NCI-H2107 treated with DMSO at 0.1 percent for 48 hours (cell line): ENCODE measurements at regions not wholly inside any gene's neighbourhood (a gene's known extent, or its start where the extent isn't known, plus 50 kb on each side); places are given as distances from the start of the nearest gene placed in this dataset.

Experiments
- DNase-seq: peaks from one replicate; lab custom pipeline; 2025; ENCODE audit not compliant: unreplicated experiment; lab: John Stamatoyannopoulos, UW

GRCh38 chr7:109121599-109122300 is 552.1 kb downstream of the DNAJB9 start:
- no peak for DNase-seq

- no peak for DNase-seq
Measured at GRCh38 chr7:109125001-109125400, 555.3 kb downstream of the DNAJB9 start.

- no peak for DNase-seq
Measured at GRCh38 chr7:109126404-109127050, 556.9 kb downstream of the DNAJB9 start.

DNA sequence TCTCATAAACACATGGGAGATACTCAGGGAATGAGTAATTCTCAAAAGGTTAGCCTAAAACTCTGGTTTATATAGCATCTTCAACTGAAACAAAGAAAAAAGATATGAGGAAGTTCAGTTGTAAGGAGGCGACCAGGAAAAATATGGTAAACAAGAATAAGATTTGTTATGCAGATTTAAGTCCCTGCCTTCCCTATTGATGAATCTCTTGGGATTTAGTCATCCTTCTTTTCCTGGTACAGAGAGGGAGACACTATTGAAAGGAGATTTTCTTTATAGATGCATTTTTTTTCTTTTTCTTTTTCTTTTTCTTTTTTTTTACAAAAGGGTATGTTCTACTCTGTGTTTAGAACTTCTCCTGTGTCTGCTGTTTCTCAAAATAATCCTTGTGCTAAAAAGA is 557.5 kb downstream of the DNAJB9 start:
- DNase-seq = no peak

- no peak for DNase-seq
Measured at GRCh38 chr7:109131141-109131540, 561.5 kb downstream of the DNAJB9 start.

- DNase-seq = no peak
Measured at GRCh38 chr7:109136893-109137292, 567.2 kb downstream of the DNAJB9 start.

- DNase-seq = no peak
Measured at GRCh38 chr7:109154748-109155147, 585.1 kb downstream of the DNAJB9 start.

GRCh38 chr7:109158246-109158645 is 588.6 kb downstream of the DNAJB9 start:
- no peak for DNase-seq

DNA sequence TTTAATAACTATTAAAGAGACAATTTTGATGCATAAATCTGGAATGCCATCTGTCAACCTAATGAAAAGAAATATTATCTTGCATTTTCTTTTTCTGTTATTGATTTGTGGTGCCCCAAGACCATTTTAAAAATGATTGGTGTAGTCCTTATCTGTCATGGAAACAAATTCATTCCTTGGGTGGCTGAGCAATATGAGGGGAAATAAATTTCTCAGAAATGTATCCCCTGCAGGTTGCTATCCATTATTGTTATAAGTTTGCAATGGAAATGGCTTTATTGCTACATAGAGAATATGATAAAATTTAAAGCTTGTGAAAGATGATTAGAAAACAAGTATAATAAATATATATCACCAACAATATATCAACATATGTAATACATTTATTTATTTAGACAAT is 607.0 kb downstream of the DNAJB9 start:
- no peak for DNase-seq

DNA sequence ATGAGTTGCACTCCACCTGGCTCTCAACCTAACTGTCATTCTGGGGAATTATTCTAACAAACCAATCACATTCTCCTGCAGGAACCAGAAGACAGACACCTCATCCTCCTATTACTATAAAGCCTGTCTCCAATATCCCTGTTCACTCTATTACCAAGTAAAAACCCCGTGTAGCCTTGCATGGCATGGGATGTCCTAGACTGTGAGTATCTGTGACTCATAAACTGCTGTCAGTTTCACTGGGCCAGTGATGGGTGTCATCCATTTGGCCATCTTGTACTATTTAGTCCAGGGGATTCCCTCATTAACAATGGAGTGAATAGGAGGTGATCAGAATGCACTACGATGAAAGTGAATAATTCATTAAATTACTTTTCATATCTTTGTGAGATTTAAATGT is 608.7 kb downstream of the DNAJB9 start:
- DNase-seq = no peak

- DNase-seq = no peak
Measured at GRCh38 chr7:109179601-109180000, 609.9 kb downstream of the DNAJB9 start.

GRCh38 chr7:109190766-109191398 is 621.2 kb downstream of the DNAJB9 start:
- DNase-seq = no peak

DNA sequence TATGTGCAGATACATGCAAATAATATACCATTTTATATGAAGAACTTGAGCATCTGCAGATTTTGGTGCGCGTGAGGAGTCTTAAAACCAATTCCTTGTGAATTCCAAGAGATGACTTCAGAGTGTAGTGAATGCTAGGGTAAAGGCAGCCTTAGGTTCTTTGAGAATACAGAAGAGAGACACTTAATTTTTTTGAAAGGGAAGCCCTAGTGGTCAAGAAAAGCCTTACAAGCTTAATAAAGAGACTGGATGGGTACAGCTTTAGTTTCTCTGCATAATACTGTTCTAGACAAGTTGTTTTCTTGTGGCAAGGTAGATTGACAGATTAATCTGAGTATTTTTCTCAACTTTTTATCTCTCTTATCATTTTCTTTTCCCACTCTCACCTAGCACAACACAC is 636.5 kb downstream of the DNAJB9 start:
- no peak for DNase-seq

GRCh38 chr7:109213081-109213480 is 643.4 kb downstream of the DNAJB9 start:
- DNase-seq = no peak

GRCh38 chr7:109215341-109215740 is 645.7 kb downstream of the DNAJB9 start:
- no peak for DNase-seq

DNA sequence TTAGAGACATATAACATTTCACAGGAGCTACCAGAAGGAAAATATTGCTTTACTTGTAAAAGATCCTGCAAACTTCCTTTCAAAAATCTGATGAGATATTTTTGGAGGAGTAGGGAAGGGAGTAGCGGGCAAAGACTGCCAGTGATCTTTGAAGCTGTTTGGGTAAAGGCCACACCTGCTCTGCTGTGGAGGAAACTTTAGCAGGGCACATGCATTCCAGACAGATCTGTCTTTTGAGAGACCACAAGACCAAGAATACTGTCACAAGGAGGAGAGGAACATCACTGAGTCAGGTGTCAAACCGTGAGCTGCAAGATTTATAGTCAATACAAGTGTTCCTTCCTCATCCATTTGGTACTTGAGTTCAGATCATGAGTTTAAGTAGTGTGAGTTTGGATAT is 654.4 kb downstream of the DNAJB9 start:
- no peak for DNase-seq

DNA sequence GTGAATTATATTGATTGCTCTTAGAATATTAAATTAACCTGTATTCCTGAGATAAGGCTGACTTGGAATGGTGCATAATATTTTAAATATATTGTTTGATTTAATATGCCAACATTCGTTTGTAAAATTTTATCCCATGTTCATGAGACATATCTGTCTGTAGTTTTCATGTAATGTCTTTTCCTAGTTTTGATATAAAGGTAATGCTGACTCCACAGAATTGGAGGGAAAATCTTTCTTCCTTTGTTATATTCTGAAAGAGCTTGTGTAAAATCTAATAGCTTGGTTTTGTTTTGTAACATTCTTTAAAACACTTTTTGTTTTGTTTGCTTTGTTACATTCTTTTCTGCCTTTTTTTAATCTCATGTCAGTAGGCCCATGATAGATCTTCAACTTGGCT is 657.0 kb downstream of the DNAJB9 start:
- DNase-seq = no peak

GRCh38 chr7:109235316-109235715 is 665.6 kb downstream of the DNAJB9 start:
- no peak for DNase-seq

GRCh38 chr7:109246330-109247077 is 676.8 kb downstream of the DNAJB9 start:
- DNase-seq = no peak

DNA sequence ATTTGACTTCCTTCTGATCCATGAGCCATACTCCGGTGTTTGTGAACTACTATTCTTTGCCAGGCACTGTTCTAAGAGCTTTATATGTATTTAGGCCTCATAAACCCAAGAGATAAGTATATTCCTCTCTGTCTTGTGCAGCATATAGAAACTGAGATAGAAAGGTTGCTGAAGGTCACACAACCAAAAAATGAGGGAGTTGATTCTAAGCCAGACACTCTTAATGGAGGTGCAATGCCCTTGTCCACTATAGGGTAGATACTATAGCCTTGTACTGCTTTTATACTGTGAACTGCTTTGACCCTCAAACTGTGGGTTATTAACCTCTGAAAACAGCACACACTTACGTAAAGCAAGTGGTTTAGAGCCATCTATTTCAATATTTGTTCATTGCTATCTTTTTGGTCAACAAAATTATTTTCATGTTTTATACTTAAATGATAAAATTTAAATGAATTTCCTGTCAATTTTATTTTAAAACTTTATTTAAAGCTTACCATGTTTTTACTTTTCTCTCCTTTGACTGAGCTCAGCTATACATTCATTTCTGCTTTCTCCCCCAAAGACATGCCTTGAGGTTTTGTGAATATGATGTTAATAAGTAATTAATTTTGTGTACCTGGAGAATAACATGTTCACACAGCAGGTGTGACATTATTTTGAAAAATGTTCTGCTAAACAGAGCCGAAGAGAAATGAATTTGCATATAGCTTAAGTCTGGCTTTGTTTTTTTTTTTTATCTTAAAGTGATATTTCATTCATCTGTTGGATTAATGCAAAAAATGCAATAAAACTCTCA is 687.3 kb downstream of the DNAJB9 start:
- no peak for DNase-seq

DNA sequence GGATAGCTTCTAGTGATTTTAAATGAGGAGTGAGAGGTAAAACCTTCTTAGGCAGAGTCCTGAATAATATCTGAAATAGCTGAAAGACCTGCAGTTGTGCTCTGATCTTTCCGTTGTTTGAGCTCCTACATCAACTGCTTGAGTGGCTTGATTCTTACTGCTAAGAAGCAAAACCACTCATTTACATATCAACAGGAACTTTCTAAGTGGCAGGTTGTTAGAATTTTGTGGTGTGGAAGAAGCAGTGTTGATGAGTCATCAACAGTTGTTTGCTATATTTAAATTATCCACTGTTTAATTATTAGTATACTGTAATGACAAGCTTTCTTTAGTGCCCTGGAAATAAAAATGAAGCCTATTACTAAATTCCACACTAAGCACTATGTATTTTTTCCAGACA is 689.5 kb downstream of the DNAJB9 start:
- no peak for DNase-seq
